WTC11 (cell line): ENCODE measurements at regions not wholly inside any gene's neighbourhood (a gene's known extent, or its start where the extent isn't known, plus 50 kb on each side); places are given as distances from the start of the nearest gene placed in this dataset.

Experiments
- ATAC-seq: fragments of 200-7000 bp; cut with Tn5 transposase; 2 replicates; pipeline ENCODE4 v1.10.0; 2021; ENCODE audit warnings: mild to moderate bottlenecking, moderate library complexity
- CTCF ChIA-PET: fragments of 300-600 bp; sonication (Branson Sonifier 250); formaldehyde crosslinking; loops from one replicate; lab custom pipeline; 2021; ENCODE audit warnings: antibody characterized with exemption; lab: Charles Lee
- POLR2A ChIA-PET: fragments of 350-600 bp; sonication (Branson Sonifier 250); formaldehyde crosslinking; loops from one replicate; lab custom pipeline; 2021; ENCODE audit warnings: antibody characterized with exemption; lab: Charles Lee
- DNase-seq: peaks from one replicate; pipeline ENCODE4 v3.0.0; 2021; ENCODE audit warnings: low spot score
- H3K27ac Mint-ChIP-seq: 2 replicates; pipeline ENCODE4 v1.8.0; 2021; ENCODE audit warnings: mixed read lengths
- H3K27me3 Mint-ChIP-seq: 2 replicates; pipeline ENCODE4 v1.8.0; 2021; ENCODE audit warnings: low read depth, mild to moderate bottlenecking, moderate library complexity, mixed read lengths
- H3K36me3 Mint-ChIP-seq: 2 replicates; pipeline ENCODE4 v1.8.0; 2021; ENCODE audit warnings: mixed read lengths
- H3K4me1 Mint-ChIP-seq: 2 replicates; pipeline ENCODE4 v1.8.0; 2022; ENCODE audit warnings: mixed read lengths
- H3K4me3 Mint-ChIP-seq: 2 replicates; pipeline ENCODE4 v1.8.0; 2021; ENCODE audit warnings: mild to moderate bottlenecking, moderate library complexity, mixed read lengths
- H3K9me3 Mint-ChIP-seq: 2 replicates; pipeline ENCODE4 v1.8.0; 2021; ENCODE audit warnings: mixed read lengths
- ESRRA ChIP-seq: sonication (generic); formaldehyde crosslinking; IDR thresholded peaks from 2 replicates; pipeline ENCODE4 v1.8.1; 2022; ENCODE audit warnings: mild to moderate bottlenecking, missing genetic modification reagents, borderline replicate concordance
- ETV6 ChIP-seq: sonication (generic); formaldehyde crosslinking; IDR thresholded peaks from 2 replicates; pipeline ENCODE4 v1.8.1; 2022; ENCODE audit warnings: mild to moderate bottlenecking, missing genetic modification reagents
- FOXJ3 ChIP-seq: sonication (generic); formaldehyde crosslinking; IDR thresholded peaks from 2 replicates; pipeline ENCODE4 v1.9.0; 2021; ENCODE audit warnings: missing genetic modification reagents, mild to moderate bottlenecking, borderline replicate concordance
- JUN ChIP-seq: sonication (generic); formaldehyde crosslinking; IDR thresholded peaks from 2 replicates; pipeline ENCODE4 v1.8.0; 2023; ENCODE audit warnings: mild to moderate bottlenecking, missing genetic modification reagents
- KAT7 ChIP-seq: sonication (generic); formaldehyde crosslinking; IDR thresholded peaks from 2 replicates; pipeline ENCODE4 v1.8.1; 2023; ENCODE audit warnings: missing genetic modification reagents, mild to moderate bottlenecking, borderline replicate concordance
- NFYB ChIP-seq: sonication (generic); formaldehyde crosslinking; conservative IDR thresholded peaks from 2 replicates; pipeline ENCODE4 v1.8.0; 2022; ENCODE audit warnings: low read depth, missing genetic modification reagents
- NR1H2 ChIP-seq: sonication (generic); formaldehyde crosslinking; IDR thresholded peaks from 2 replicates; pipeline ENCODE4 v1.9.0; 2021; ENCODE audit warnings: mild to moderate bottlenecking, moderate library complexity, missing genetic modification reagents
- OVOL2 ChIP-seq: fragments of 250-450 bp; sonication (Bioruptor Pico); IDR thresholded peaks from 2 replicates; pipeline ENCODE4 v1.9.0; 2021; ENCODE audit warnings: mild to moderate bottlenecking, borderline replicate concordance
- STAT6 ChIP-seq: sonication (generic); formaldehyde crosslinking; conservative IDR thresholded peaks from 2 replicates; pipeline ENCODE4 v1.8.1; 2023; ENCODE audit warnings: mild to moderate bottlenecking, low read depth, missing genetic modification reagents, moderate library complexity
- USF1 ChIP-seq: sonication (generic); formaldehyde crosslinking; IDR thresholded peaks from 2 replicates; pipeline ENCODE4 v1.8.0; 2022; ENCODE audit warnings: mild to moderate bottlenecking, missing genetic modification reagents
- ZNF317 ChIP-seq: sonication (generic); formaldehyde crosslinking; IDR thresholded peaks from 2 replicates; pipeline ENCODE4 v1.8.1; 2023; ENCODE audit warnings: low read depth, mild to moderate bottlenecking, moderate library complexity, missing genetic modification reagents, borderline replicate concordance
- ZNF532 ChIP-seq: fragments of 250-450 bp; sonication (Bioruptor Pico); IDR thresholded peaks from 2 replicates; pipeline ENCODE4 v1.9.0; 2021; ENCODE audit warnings: mild to moderate bottlenecking, borderline replicate concordance

DNA sequence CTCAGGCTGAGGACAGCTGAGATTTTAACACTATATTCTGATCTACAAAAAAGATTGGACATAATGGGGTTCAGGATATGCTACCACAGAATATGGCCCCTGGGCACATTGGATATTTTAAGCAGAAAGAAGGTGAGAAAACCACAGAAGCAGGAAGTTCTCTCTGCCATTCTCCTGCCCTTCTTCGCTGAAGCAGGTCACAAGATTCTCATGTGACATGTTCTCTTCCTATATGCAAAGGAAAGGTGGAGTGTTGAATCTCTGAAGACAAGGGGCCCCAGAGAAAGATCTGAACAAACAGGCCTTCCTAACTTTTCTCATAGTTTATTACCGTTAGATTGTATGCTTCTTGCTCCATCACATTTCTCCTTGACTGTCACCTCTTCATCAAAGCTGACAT is 285.7 kb downstream of the S1PR1 start:
- POLR2A ChIA-PET, result no interaction called here
- Mint-ChIP-seq H3K4me1 (peaks cover 4% of the 10 kb centered on the region), H3K9me3 (peaks cover 5% of the 10 kb centered on the region), H3K36me3 (no peaks in the 10 kb centered on the region), H3K27me3 (no peaks in the 10 kb centered on the region; the same call in 1 of the 2 replicates), H3K4me3 (no peak overlapping the region), H3K27ac (no peak overlapping the region)
- no peak for DNase-seq
- no peak for TF ChIP-seq ETV6 (CRISPR knock-in tag)
- no peak for TF ChIP-seq NR1H2
- TF ChIP-seq NFYB (CRISPR knock-in tag), result no peak
- no peak for TF ChIP-seq STAT6 (CRISPR knock-in tag)
- TF ChIP-seq ESRRA (CRISPR knock-in tag), result no peak
- no peak for TF ChIP-seq ZNF317
- TF ChIP-seq KAT7 (CRISPR knock-in tag), result no peak
- no peak for TF ChIP-seq FOXJ3 (CRISPR knock-in tag)
- CTCF ChIA-PET, result no interaction called here
- no peak for ATAC-seq

DNA sequence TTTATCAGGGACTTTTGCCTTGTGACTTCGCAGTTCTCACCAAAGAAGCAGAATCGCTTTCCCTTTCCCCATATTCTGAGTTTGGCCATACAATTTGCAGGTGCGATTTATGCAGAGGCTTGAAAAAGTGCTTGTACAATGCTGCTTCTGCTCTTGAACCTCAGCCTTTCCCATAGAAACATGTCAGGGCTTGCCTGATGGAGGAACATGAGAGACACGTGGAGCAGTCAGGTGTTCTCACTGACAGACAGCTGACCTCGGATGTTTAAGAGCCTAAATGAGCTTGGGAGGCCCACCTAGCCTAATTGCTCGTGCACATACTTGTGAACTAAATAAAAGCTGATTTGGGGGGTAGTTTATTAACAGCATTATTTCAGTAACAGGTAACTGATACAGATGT is 290.0 kb downstream of the S1PR1 start:
- no peak for ATAC-seq

More for the DNA sequence above, 290.0 kb downstream of the S1PR1 start:
- H3K27ac Mint-ChIP-seq, result no peak overlapping the region; the same call in 1 of the 2 replicates
- TF ChIP-seq USF1 (CRISPR knock-in tag) (peak; percentile 38; the same call in 1 of the 2 replicates), ZNF532 (CRISPR knock-in tag) (no peak), JUN (CRISPR knock-in tag) (no peak), OVOL2 (CRISPR knock-in tag) (no peak), STAT6 (CRISPR knock-in tag) (no peak)
- TF ChIP-seq, all 79 proteins: peak for 1
- Mint-ChIP-seq H3K9me3 (peaks cover 10% of the 10 kb centered on the region), H3K27me3 (no peaks in the 10 kb centered on the region; the same call in 1 of the 2 replicates), H3K4me1 (peaks cover 4% of the 10 kb centered on the region), H3K36me3 (peaks cover 5% of the 10 kb centered on the region), H3K4me3 (no peak overlapping the region)
- ChIA-PET POLR2A (no interaction called here), CTCF (no interaction called here)
- no peak for DNase-seq
